H1 (cell line): ENCODE measurements at regions not wholly inside any gene's neighbourhood (a gene's known extent, or its start where the extent isn't known, plus 50 kb on each side); places are given as distances from the start of the nearest gene placed in this dataset.

Experiments used
- CHD2 ChIP-seq: IDR thresholded peaks from 2 replicates; pipeline ENCODE4 v1.6.1; 2012; ENCODE audit warnings: low read length, improper control_type of control experiment
- EZH2 ChIP-seq: fragments of 200-600 bp; sonication (generic); IDR thresholded peaks from 2 replicates; pipeline ENCODE4 v1.7.1; 2012; ENCODE audit warnings: low read depth, mild to moderate bottlenecking, moderate library complexity, low read length, inconsistent platforms; ENCODE audit not compliant: severe bottlenecking
- GABPA ChIP-seq: IDR thresholded peaks from 2 replicates; pipeline ENCODE4 v1.6.1; 2011; ENCODE audit warnings: mild to moderate bottlenecking, low read length, moderate library complexity, borderline replicate concordance; ENCODE audit not compliant: insufficient read depth
- HDAC6 ChIP-seq: IDR thresholded peaks from one replicate; pipeline ENCODE4 v1.7.1; 2012; ENCODE audit warnings: low read depth, mild to moderate bottlenecking, inconsistent platforms, low read length, moderate library complexity
- JUN ChIP-seq: IDR thresholded peaks from 2 replicates; pipeline ENCODE4 v1.6.1; 2011; ENCODE audit warnings: low read depth, mild to moderate bottlenecking, improper control_type of control experiment, low read length
- PHF8 ChIP-seq: fragments of 200-600 bp; sonication (generic); conservative IDR thresholded peaks from 2 replicates; pipeline ENCODE4 v1.7.1; 2012; ENCODE audit warnings: low read depth, mild to moderate bottlenecking, inconsistent platforms, low read length, moderate library complexity
- SIN3A ChIP-seq, 2 experiments: IDR thresholded peaks in 1 of 2; conservative IDR thresholded peaks in 1 of 2; 2 replicates each; pipeline ENCODE4 v1.6.1; 2011 to 2012; ENCODE audit warnings: low read length in 2 of 2, improper control_type of control experiment in 1 of 2, low read depth in 1 of 2, mild to moderate bottlenecking in 1 of 2
- SP4 ChIP-seq: IDR thresholded peaks from 2 replicates; pipeline ENCODE4 v1.6.1; 2012; ENCODE audit warnings: low read length, inconsistent platforms
- SRF ChIP-seq: IDR thresholded peaks from 2 replicates; pipeline ENCODE4 v1.6.1; 2011; ENCODE audit warnings: mild to moderate bottlenecking, low read depth, low read length, moderate library complexity
- TAF1 ChIP-seq: IDR thresholded peaks from 2 replicates; pipeline ENCODE4 v1.6.1; 2011; ENCODE audit warnings: mild to moderate bottlenecking, low read depth, low read length
- YY1 ChIP-seq: IDR thresholded peaks from 2 replicates; pipeline ENCODE4 v1.6.1; 2011; ENCODE audit warnings: low read depth, mild to moderate bottlenecking, low read length
- ZNF274 ChIP-seq: IDR thresholded peaks from 2 replicates; pipeline ENCODE4 v1.7.0; 2012; ENCODE audit warnings: low read length, borderline replicate concordance; ENCODE audit errors: extremely low read depth
- TF ChIP-seq, protein P1 (sequence below): fragments of 300-600 bp; sonication (generic); IDR thresholded peaks from 2 replicates; pipeline ENCODE4 v1.7.1; 2012; ENCODE audit warnings: low read length, moderate library complexity, mild to moderate bottlenecking, inconsistent platforms; ENCODE audit not compliant: insufficient replicate concordance

DNA sequence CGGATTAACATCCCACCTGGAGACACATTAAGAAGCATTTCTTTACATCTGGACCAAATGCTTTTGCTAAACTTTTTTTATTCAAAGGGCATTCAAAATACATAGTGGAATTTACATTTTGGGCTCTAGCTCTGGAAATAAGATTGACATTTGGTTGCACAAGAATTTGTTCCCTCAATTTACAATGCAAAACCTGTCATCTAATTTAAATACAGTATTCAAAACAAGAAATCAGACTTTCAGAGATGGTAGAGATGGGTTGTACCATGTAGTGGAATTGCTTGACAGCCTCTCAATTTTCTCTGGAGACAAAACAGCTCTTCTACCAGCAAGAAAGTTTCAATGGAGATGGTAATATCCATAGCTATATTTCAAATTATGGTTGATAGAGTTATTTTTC, 275.8 kb downstream of the ATP23 start (continued):
- TF ChIP-seq, protein P1, sequence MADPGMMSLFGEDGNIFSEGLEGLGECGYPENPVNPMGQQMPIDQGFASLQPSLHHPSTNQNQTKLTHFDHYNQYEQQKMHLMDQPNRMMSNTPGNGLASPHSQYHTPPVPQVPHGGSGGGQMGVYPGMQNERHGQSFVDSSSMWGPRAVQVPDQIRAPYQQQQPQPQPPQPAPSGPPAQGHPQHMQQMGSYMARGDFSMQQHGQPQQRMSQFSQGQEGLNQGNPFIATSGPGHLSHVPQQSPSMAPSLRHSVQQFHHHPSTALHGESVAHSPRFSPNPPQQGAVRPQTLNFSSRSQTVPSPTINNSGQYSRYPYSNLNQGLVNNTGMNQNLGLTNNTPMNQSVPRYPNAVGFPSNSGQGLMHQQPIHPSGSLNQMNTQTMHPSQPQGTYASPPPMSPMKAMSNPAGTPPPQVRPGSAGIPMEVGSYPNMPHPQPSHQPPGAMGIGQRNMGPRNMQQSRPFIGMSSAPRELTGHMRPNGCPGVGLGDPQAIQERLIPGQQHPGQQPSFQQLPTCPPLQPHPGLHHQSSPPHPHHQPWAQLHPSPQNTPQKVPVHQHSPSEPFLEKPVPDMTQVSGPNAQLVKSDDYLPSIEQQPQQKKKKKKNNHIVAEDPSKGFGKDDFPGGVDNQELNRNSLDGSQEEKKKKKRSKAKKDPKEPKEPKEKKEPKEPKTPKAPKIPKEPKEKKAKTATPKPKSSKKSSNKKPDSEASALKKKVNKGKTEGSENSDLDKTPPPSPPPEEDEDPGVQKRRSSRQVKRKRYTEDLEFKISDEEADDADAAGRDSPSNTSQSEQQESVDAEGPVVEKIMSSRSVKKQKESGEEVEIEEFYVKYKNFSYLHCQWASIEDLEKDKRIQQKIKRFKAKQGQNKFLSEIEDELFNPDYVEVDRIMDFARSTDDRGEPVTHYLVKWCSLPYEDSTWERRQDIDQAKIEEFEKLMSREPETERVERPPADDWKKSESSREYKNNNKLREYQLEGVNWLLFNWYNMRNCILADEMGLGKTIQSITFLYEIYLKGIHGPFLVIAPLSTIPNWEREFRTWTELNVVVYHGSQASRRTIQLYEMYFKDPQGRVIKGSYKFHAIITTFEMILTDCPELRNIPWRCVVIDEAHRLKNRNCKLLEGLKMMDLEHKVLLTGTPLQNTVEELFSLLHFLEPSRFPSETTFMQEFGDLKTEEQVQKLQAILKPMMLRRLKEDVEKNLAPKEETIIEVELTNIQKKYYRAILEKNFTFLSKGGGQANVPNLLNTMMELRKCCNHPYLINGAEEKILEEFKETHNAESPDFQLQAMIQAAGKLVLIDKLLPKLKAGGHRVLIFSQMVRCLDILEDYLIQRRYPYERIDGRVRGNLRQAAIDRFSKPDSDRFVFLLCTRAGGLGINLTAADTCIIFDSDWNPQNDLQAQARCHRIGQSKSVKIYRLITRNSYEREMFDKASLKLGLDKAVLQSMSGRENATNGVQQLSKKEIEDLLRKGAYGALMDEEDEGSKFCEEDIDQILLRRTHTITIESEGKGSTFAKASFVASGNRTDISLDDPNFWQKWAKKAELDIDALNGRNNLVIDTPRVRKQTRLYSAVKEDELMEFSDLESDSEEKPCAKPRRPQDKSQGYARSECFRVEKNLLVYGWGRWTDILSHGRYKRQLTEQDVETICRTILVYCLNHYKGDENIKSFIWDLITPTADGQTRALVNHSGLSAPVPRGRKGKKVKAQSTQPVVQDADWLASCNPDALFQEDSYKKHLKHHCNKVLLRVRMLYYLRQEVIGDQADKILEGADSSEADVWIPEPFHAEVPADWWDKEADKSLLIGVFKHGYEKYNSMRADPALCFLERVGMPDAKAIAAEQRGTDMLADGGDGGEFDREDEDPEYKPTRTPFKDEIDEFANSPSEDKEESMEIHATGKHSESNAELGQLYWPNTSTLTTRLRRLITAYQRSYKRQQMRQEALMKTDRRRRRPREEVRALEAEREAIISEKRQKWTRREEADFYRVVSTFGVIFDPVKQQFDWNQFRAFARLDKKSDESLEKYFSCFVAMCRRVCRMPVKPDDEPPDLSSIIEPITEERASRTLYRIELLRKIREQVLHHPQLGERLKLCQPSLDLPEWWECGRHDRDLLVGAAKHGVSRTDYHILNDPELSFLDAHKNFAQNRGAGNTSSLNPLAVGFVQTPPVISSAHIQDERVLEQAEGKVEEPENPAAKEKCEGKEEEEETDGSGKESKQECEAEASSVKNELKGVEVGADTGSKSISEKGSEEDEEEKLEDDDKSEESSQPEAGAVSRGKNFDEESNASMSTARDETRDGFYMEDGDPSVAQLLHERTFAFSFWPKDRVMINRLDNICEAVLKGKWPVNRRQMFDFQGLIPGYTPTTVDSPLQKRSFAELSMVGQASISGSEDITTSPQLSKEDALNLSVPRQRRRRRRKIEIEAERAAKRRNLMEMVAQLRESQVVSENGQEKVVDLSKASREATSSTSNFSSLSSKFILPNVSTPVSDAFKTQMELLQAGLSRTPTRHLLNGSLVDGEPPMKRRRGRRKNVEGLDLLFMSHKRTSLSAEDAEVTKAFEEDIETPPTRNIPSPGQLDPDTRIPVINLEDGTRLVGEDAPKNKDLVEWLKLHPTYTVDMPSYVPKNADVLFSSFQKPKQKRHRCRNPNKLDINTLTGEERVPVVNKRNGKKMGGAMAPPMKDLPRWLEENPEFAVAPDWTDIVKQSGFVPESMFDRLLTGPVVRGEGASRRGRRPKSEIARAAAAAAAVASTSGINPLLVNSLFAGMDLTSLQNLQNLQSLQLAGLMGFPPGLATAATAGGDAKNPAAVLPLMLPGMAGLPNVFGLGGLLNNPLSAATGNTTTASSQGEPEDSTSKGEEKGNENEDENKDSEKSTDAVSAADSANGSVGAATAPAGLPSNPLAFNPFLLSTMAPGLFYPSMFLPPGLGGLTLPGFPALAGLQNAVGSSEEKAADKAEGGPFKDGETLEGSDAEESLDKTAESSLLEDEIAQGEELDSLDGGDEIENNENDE = no peak
- TF ChIP-seq GABPA = no peak
- no peak for TF ChIP-seq SIN3A (conservative IDR thresholded peaks at IDR 0.05 in 1 of 2, IDR thresholded peaks at IDR 0.05 in 1 of 2; ENCODE audit: low read depth in 1 of 2, low read length in 2 of 2)
- no peak for TF ChIP-seq ZNF274
- no peak for TF ChIP-seq TAF1
- no peak for TF ChIP-seq HDAC6
- TF ChIP-seq YY1 = no peak
- no peak for TF ChIP-seq JUN
- no peak for TF ChIP-seq CHD2
- TF ChIP-seq SRF = no peak
- TF ChIP-seq PHF8 = no peak
- no peak for TF ChIP-seq SP4
- TF ChIP-seq EZH2 = no peak
